GM18861 (cell line): ENCODE measurements at regions not wholly inside any gene's neighbourhood (a gene's known extent, or its start where the extent isn't known, plus 50 kb on each side); places are given as distances from the start of the nearest gene placed in this dataset.
"Not testable (repeated sequence)": the region's sequence is repeated elsewhere in the genome, so short reads cannot be mapped to it uniquely, and the experiment has no call there.

Source experiments
- ATAC-seq: cut with Tn5 transposase; IDR thresholded peaks from one replicate; pipeline ENCODE4 v1.9.1; 2021; ENCODE audit not compliant: unreplicated experiment

DNA sequence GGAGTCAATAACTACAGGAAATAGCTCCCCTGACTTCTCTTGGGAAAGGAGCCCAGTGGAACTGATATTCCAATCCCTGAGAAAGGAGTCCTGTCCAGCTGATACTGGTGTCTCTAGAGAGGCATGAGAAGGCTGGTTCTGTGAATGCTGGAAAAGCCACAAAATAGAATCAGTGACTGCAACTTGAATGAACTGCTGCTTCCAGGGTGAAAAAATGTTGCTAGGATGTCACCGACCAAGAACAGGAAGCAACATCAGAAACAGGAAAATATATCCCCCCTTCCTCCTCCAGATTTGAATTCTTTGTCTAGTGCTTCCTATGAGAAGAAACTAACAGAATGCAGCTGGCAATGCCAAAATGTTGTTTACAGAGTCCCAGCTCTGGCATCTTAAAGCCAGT lies 269.3 kb upstream of the LYPLAL1 start:
- no peak for ATAC-seq

DNA sequence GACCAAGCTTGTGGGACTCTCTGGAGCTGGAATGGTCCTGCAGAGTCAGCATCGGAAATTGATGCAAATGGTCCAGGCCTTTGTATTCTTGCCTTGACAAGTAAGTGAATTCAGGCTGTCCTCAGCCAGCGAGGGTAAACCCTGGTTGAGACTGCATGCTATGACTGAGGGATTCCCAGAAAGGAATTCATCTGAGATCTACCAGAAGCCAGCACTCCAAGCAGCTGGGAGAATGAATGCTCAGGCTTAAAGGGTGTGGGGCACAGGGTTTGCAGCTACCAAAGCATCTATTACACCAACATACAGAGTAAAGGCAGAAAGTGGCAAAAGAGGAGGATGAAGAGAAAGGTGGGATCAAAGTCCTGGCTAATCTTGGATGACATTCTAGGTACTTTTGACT lies 257.0 kb upstream of the LYPLAL1 start:
- no peak for ATAC-seq

DNA sequence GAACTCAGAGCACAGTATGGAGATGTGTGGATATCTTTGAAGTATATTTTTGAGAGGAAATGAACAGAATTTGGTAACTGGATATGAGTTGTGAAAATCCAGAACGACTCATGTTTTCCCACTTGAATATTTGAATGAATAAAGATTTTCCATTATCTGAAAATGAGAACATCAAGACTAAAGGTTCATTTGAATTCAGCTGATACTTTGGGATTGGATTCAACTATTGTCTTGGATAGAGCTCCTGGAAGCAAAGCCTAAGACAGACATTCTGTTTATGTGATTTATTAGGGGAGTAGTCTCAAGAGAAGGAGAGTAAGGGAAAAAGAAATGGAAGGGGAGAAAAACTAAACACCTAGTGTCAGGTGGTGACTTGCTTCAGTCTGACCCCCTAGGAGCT lies 256.0 kb upstream of the LYPLAL1 start:
- no peak for ATAC-seq

DNA sequence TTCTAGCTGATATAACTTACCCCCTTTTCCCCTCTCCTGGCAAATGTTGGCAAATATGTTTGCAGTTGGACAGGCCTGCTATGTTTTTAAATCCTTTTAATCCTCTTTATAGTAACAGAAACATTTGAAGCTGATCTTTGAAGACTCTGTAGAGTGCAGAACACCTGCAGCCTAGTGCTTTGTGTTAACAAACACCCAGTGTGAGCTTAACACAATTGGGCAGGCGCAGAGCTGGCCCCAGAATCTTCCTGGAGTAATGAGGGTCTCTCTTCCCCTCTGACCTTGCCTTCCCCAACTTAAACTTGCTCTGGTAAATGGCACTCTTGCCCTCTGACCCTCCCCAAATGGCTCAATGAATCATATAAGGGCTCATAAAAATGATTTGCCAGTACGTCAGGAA lies 247.9 kb upstream of the LYPLAL1 start:
- ATAC-seq = no peak

DNA sequence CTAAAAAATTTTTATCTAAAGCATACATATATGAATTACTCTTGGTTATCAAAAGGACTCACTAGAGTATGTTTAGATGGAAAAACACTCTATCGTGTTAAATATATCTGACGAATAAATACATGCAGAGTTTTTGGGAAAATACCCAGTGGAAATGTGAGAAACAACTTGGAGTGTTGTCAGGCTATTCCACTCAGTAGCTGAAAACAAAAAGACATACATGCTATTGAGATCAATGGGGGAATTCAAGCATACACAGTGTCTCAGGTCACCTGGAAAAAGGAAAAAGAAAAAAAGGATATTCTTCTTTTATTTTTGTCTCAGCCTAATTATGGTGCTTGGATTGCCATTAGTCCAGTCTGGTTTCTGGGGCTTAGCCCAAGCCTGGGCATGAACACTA lies 247.0 kb upstream of the LYPLAL1 start:
- no peak for ATAC-seq

DNA sequence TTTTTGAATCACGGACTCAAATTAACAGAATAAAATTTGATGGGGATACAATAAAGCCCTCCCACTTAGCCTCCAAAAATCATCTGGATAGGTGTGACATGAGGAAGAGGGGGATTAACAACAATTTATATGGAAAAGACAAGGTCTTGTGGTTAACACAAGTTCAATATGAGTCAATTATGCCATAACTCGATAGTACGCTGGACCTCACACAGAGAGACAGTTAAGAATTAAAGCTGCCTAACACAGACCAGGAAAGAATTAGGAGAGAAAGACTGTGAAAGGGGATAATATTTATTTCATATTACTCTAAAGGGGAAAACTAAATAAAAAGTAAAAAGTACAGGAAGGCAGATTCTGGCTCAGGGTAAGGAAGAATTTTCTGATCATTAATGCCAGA lies 243.7 kb upstream of the LYPLAL1 start:
- ATAC-seq = no peak

DNA sequence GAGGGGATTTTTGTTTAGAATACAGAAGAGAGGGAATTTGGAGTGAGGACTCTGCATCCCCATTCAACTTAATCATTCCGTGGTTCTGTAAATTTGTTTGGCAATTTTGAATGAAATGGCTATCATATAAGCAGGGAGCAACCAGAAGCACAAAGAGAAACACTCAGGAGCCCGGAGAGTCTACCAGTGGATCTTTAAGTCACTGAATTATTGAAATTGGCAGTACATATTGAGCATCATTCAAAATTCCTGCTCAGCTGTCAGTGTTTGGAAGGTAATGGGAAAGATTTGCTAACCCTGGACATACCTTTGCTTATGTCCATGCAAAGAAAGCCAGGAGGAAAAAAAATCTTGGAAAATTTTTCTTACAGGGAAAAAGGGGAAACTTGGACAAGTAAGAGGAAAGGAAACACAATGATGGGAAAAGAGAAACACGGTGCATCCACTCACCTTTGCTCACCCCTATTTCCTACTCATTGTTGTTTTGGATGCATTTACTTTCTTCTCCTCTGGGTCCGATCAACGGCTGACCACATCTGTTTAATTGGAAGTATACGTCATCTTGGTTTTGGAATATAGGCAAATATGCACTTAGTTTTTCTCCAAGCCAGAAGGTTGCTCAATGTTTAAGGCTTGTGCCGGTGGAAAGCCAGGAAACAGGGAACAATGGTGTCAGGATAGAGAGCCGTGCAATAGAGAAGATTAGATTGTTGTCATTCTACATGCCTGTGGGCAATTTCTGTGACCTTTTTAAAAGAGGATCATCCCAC lies 243.0 kb upstream of the LYPLAL1 start:
- no peak for ATAC-seq

DNA sequence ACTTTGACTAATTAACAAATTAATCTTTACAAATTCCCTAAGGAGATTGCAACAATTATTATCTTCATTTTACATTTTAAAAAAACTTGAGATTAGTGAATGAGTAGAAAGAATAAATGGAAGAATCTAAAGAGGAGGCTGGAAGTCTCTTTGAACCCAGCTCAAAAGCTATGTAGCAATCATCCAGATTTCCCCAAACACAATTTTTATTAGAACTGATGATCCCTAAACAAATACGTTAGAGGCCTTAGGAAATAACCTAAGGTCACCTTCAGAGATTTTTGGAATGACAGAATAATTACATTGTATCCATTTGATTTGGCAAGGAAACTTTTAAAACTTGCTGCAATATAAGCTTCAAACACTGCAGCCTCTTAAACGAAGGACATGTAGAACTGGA lies 242.4 kb upstream of the LYPLAL1 start:
- ATAC-seq = no peak

DNA sequence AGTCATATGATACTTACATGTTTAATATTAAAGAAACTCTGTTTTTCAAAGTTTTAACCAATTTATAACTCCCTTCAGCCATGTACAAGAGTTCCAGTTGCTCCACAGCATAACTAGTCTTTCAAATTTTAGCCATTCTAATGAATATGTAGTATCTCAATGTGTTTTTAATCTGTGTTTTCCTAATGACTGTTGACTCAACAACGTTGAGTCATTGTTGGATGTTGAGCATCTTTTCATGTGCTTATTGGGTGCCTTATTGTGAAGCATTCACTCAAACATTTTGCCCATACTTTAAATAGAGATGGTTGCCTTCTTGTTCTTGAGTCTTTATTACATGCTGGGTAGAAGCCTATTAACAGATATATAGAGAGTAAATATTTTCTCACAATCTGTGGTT lies 240.2 kb upstream of the LYPLAL1 start:
- ATAC-seq = no peak

DNA sequence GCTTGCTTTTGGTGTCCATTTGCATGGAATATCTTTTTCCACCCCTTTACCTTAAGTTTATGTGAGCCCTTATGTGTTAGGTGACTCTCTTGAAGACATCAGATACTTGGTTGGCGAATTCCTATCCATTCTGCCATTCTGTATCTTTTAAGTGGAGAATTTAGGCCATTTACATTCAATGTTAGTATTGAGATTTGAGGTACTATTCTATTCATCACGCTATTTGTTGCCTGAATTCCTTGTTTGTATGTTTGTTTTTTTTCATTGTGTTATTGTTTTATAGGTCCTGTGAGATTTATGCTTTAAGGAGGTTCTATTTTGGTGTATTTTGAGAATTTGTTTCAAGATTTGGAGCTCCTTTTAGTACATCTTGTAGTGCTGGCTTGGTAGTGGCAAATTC lies 238.3 kb upstream of the LYPLAL1 start:
- ATAC-seq = not testable (repeated sequence)

DNA sequence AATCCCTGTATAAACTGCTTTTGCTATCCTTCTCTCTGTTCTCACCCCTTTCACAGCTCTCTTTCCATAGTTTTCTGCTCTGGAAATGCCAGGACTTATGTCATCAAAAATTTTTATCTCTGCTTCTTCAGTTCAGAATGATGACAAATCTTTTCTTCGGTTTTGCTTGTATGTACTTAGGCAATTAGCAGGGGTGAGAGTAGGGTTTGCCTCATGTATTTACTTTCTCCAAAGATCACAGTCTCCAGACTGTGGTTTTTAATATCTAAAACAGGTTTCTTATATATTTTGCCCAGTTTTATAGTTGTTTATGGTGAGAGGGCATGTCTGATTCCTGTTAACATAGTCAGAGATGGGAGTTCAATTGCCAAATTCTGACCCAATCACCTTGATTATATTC lies 235.4 kb upstream of the LYPLAL1 start:
- no peak for ATAC-seq

DNA sequence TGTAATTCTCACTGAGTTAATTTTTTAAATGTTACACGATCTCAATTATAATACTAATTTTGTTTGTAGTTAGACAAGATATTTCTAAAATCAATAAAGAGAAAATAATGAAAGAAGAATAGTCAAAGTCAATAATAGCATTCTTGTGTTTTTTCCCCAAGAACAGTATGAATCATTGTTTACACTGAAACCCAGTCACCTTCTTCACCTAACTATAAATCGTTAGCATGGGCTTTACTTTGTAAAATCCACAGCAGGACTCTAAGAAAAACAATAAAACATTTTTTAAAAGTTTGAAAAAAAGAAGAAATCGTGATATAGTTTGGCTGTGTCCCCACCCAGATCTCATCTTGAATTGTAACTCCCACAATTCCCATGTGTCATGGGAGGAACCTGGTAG lies 234.6 kb upstream of the LYPLAL1 start:
- no peak for ATAC-seq

DNA sequence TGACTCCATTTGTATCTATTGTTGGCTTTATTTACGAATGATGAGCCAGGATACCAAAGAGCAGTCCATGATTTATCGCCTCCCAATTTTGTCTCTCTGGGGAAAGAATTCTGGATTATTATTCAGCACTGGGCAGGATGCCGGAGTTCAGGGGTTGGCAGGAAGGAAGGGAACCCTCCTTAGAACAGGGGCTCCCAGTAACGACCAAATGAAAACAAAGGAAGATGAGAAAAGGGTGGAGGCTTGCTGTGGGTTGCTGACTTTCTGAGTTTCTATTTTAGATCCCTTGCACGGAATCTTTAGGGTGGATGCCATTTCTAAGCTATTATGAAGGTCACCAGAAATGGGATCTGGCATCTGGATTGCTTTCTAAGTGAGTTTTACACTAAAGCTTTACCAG lies 231.2 kb upstream of the LYPLAL1 start:
- ATAC-seq = no peak

DNA sequence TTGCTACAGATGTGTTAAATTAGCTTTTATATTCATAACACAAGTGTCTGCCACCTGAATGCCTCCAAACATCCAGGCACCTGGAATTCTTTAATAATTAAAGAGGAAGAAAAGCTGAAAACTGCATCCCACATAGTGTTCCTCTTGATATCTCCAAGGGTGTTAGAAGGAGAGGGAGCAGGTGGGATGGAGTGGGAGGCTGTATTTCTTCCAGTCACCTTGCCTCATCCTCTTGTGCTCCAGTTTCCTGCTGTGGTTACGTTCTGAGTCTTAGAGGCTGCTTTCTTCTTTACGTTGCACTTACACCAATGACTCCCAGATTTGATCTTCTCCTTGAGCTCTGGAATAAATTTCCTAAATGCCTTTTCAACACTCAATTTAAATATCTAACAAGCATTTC lies 230.3 kb upstream of the LYPLAL1 start:
- ATAC-seq = no peak

DNA sequence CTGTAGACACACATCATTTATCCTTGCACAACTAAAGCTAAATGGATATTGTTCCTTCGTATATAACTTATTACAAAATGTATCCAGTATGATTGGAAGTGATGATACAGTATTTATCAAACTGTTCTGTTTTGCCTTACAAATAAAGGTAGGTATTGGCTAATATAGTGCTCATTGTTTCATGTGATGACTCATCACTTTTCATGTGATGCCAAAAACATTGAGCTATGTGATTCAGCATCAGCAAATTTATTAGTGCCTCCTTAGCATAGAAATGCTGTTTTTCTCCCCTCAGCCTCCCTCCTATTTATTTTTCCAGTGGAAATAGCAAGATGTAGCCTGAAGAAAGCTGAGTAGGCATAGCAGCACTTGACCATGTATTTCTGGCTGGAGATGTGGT lies 228.6 kb upstream of the LYPLAL1 start:
- no peak for ATAC-seq

DNA sequence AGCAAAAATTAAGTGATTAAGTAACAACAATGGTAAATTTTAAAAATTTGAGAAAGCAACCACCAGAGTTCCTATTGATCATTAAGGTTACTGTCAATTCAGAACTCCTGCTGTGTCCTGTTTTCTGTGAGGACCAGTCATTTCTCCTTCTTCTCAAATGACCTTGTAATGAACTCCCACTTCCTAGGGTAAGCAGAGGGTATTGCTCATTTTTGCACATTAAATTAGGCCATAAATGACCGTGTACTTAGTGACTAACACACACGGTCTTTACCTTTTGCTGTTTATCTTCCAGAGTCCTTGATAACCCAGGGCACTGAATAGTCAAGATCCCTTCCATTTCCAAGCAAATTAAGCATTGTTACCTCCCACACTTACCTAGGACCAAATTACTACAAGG lies 227.5 kb upstream of the LYPLAL1 start:
- ATAC-seq = no peak

DNA sequence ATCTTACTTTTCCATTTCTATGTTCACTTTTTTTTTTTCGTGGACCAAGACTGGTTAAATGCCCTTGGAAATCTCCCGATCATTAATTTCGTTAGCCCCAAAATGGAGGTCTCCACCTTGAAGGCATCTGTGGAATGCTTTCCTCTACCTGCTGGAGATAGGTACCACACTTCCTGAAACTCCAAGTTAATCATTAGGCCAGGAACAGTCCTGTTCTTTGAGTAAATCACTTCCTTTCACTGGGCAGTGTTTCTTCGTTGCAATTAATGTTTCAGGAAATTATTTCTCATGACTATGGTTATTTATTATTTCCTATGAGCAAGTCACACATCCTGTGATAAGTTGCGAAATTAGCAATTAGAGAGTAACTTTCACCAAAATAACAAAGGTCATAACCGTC lies 225.2 kb upstream of the LYPLAL1 start:
- no peak for ATAC-seq

DNA sequence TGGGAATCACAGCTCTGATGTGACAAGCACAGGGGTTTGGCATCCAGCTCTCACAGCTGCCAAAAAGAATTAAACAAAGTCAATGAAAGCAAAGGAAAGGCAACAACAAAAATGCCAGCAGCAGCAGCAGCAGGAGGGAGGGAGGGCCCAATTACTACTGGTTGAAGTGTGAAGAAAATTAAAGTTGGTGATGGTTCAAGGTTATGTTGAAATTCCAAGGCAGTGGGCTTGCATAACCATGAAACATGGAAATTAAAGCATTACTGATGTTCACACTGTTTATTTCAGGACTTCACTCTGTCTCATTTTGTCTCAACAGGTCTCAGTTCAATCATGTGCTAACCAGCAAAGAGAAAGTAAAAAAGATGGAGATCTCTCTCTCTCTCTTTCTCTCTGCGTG lies 220.3 kb upstream of the LYPLAL1 start:
- ATAC-seq = no peak

DNA sequence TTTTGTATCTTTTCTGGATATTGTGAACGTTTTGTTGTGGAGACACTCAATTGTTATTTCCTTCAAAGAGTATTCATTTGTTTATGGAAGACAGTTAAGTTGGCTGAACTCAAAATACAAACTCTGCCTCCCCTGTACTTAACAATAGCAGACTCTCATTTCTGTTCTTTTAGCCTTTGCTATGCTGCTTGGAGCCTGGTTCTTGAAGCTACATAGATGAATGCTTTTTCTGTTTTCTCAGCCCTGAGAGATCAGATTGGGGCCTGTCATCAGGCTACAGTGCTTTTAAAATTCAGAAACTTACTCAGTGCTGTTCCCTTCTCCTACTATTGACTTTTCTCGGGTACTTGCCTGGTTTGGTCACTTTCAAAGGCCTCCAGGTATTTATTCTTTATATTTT lies 215.7 kb upstream of the LYPLAL1 start:
- no peak for ATAC-seq

DNA sequence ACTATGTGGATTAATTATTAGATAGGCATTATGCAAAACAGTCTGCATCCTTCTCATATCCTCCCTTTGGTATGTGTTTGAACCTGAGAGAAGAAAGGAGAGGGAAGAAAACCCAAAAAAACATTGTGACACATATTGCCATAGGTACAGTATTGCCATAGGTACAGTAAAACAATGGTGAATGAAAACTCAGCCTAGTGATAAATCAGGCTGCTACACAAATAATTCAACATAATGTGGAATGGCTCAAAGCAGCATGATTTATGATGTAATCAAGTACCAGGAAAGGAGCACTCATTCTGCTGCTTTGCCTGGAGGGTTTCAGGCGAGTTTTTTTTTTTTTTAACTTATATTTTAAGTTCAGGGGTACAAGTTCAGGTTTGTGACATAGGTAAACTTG lies 213.9 kb upstream of the LYPLAL1 start:
- no peak for ATAC-seq

DNA sequence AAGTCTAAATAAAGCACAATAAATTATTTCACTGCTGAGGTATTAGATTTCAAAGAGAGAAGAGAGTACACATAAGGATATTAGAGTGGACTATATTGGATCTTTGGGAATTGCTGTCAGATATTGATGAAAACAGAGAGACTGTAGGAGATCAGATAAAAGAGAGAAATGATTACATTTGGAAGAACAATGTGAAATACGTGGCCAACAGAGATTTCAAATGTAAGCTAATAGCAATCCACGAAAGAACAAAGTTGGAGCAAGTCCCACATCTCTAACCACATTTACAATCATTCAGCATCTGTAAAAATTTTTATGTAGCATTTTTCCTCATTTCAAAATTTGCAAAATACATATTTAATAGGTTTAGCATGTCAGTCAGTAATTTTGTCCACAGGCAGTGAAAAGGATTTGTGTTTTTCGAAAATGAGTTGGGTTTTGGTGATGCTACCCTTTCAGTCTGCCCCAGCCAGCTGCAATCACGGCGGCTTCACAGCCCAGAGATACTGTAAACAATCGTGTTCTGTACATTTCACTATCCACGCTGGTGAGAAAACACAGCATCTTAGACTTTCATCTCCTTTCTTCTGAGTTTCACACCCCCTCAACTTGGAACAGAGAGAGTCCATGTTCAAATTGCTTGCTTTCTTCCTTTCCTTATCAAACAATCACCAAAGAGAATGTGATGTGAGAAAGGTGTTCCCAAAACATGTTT lies 209.1 kb upstream of the LYPLAL1 start:
- no peak for ATAC-seq

DNA sequence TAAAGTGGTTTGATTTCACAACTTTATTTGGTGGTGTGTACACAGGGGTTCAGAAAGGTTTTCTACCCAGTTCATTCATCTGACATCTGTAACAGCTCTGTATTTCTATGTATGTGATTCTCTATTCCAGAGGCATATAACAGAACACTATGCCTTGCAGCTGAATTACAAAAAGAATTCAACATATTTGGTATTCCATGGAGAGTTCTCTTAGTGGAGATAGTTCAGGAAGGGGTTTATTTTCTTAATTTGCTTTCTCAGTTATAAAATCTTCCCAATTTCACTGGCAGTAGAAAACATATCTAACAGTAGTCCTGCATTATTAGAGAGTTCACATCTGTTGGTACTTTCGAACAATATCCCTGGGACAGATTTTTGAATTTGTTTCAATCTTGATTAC lies 207.9 kb upstream of the LYPLAL1 start:
- ATAC-seq = no peak

DNA sequence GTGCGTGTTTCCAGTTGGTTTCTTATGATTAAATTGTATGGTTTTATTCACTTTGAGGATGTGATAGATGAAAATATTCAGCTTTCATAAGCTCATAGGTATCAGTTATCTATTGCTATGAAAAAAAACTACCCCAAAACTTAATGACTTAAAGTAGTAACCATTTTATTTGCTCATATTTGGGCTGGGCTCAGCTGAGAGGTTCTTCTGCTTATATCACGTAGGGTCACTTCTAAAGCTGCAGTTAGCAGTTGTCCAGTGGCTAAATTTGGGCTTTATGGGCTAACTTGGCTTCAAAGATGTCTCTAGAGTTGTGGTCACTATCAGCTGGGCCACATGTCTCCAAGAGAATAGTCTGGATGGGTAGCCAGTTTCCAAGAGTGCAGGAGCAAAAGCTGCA lies 206.4 kb upstream of the LYPLAL1 start:
- no peak for ATAC-seq
